IMR-90 (cell line): ENCODE measurements at regions not wholly inside any gene's neighbourhood (a gene's known extent, or its start where the extent isn't known, plus 50 kb on each side); places are given as distances from the start of the nearest gene placed in this dataset.

ENCODE experiments used
- ATAC-seq: fragments of 200-7000 bp; cut with Tn5 transposase; 2 replicates; pipeline ENCODE4 v1.9.1; 2020; ENCODE audit warnings: low read depth, mild to moderate bottlenecking, moderate library complexity
- BruUV-seq: library from RNA; stranded (reverse); fragments of 400-500 nt; replicated peaks from 2 replicates; lab custom pipeline; 2021; lab: Mats Ljungman, UMichigan
- CTCF ChIA-PET: fragments of 300-600 bp; formaldehyde crosslinking; extraction: SDS; loops from one replicate; lab custom pipeline; 2021; ENCODE audit warnings: antibody characterized with exemption; lab: Yijun Ruan, JAX
- POLR2A ChIA-PET: fragments of 300-600 bp; sonication (Branson Sonifier 250); formaldehyde crosslinking; loops from one replicate; lab custom pipeline; 2022; ENCODE audit warnings: antibody characterized with exemption; ENCODE audit not compliant: unreplicated experiment; lab: Charles Lee
- DNase-seq: peaks from one replicate; pipeline ENCODE4 v3.0.0; 2013
- H2AFZ ChIP-seq: replicated peaks from 2 replicates; pipeline ENCODE3; 2013; ENCODE audit warnings: low read length, mild to moderate bottlenecking; ENCODE audit not compliant: poor library complexity
- H2AK5ac ChIP-seq: 2 replicates; pipeline ENCODE4 v1.6.1; 2013; ENCODE audit warnings: low read depth, low read length, inconsistent platforms
- H2AK9ac ChIP-seq: replicated peaks from 2 replicates; pipeline ENCODE3; 2013; ENCODE audit warnings: mild to moderate bottlenecking, low read depth, low read length, moderate library complexity; ENCODE audit not compliant: poor library complexity
- H2BK120ac ChIP-seq: 2 replicates; pipeline ENCODE4 v1.6.1; 2013; ENCODE audit warnings: low read depth, low read length, inconsistent platforms
- H2BK15ac ChIP-seq: 3 replicates; pipeline ENCODE4 v1.6.1; 2013; ENCODE audit warnings: low read depth, low read length, inconsistent platforms
- H2BK20ac ChIP-seq: 2 replicates; pipeline ENCODE4 v1.6.1; 2013; ENCODE audit warnings: low read depth, mild to moderate bottlenecking, inconsistent platforms, low read length, moderate library complexity
- H2BK5ac ChIP-seq: 2 replicates; pipeline ENCODE4 v1.6.1; 2013; ENCODE audit warnings: mild to moderate bottlenecking, low read depth, low read length, inconsistent platforms; ENCODE audit not compliant: poor library complexity, severe bottlenecking
- H3K14ac ChIP-seq: replicated peaks from 2 replicates; pipeline ENCODE4 v1.6.1; 2013; ENCODE audit warnings: low read depth, low read length, inconsistent platforms
- H3K18ac ChIP-seq: 2 replicates; pipeline ENCODE4 v1.6.1; 2013; ENCODE audit warnings: low read depth, low read length, control low read depth
- H3K23ac ChIP-seq: 2 replicates; pipeline ENCODE4 v1.6.1; 2013; ENCODE audit warnings: low read depth, low read length, inconsistent platforms
- H3K27ac ChIP-seq: 2 replicates; pipeline ENCODE4 v1.5.1; 2013; ENCODE audit warnings: mild to moderate bottlenecking, control low read depth, low read length; ENCODE audit not compliant: insufficient read depth
- H3K27me3 ChIP-seq: 2 replicates; pipeline ENCODE4 v1.6.1; 2013; ENCODE audit warnings: low read length; ENCODE audit not compliant: control insufficient read depth, insufficient read depth
- H3K36me3 ChIP-seq: 2 replicates; pipeline ENCODE4 v1.6.1; 2013; ENCODE audit warnings: low read length, mixed read lengths; ENCODE audit not compliant: control insufficient read depth, insufficient read depth
- H3K4ac ChIP-seq: 2 replicates; pipeline ENCODE4 v1.6.1; 2013; ENCODE audit warnings: low read depth, low read length, inconsistent platforms
- H3K4me1 ChIP-seq: 2 replicates; pipeline ENCODE4 v1.6.1; 2013; ENCODE audit warnings: low read length, mixed read lengths; ENCODE audit not compliant: control insufficient read depth, insufficient read depth
- H3K4me2 ChIP-seq: 2 replicates; pipeline ENCODE4 v1.6.1; 2013; ENCODE audit warnings: low read depth, mild to moderate bottlenecking, control low read depth, low read length, moderate library complexity
- H3K4me3 ChIP-seq: 2 replicates; pipeline ENCODE4 v1.5.1; 2013; ENCODE audit warnings: low read depth, mild to moderate bottlenecking, control low read depth, low read length, moderate library complexity; ENCODE audit not compliant: insufficient read depth
- H3K56ac ChIP-seq: 2 replicates; pipeline ENCODE4 v1.6.1; 2013; ENCODE audit warnings: low read length, inconsistent platforms; ENCODE audit not compliant: insufficient read depth; ENCODE audit errors: extremely low read depth
- H3K79me1 ChIP-seq, 2 experiments: 2 replicates each; pipeline ENCODE4 v1.6.1; 2013; ENCODE audit warnings: low read length in 2 of 2, inconsistent platforms in 1 of 2, low read depth in 1 of 2
- H3K9ac ChIP-seq: 2 replicates; pipeline ENCODE4 v1.6.1; 2013; ENCODE audit warnings: low read depth, low read length, control low read depth
- H3K9me1 ChIP-seq: 2 replicates; pipeline ENCODE4 v1.6.1; 2013; ENCODE audit warnings: low read length, inconsistent platforms; ENCODE audit not compliant: insufficient read depth
- H3K9me3 ChIP-seq: 2 replicates; pipeline ENCODE4 v1.6.1; 2013; ENCODE audit warnings: low read length; ENCODE audit not compliant: control insufficient read depth, insufficient read depth
- H4K20me1 ChIP-seq: 2 replicates; pipeline ENCODE4 v1.6.1; 2013; ENCODE audit warnings: low read length, inconsistent platforms; ENCODE audit not compliant: insufficient read depth
- H4K5ac ChIP-seq: 2 replicates; pipeline ENCODE4 v1.6.1; 2013; ENCODE audit warnings: mild to moderate bottlenecking, low read depth, low read length, control low read depth
- H4K8ac ChIP-seq, 2 experiments: 2 replicates each; pipeline ENCODE4 v1.6.1; 2013; ENCODE audit warnings: low read depth in 2 of 2, low read length in 2 of 2, control low read depth in 1 of 2, inconsistent platforms in 1 of 2
- H4K91ac ChIP-seq: 2 replicates; pipeline ENCODE4 v1.6.1; 2013; ENCODE audit warnings: low read depth, low read length, inconsistent platforms; ENCODE audit not compliant: insufficient read depth
- BHLHE40 ChIP-seq: fragments of 150-350 bp; IDR thresholded peaks from 2 replicates; pipeline ENCODE4 v1.6.1; 2016; ENCODE audit warnings: mild to moderate bottlenecking, low read depth, low read length
- CHD1 ChIP-seq: IDR thresholded peaks from 2 replicates; pipeline ENCODE4 v1.6.1; 2012; ENCODE audit warnings: low read depth, low read length, improper control_type of control experiment
- FOS ChIP-seq: fragments of 150-350 bp; IDR thresholded peaks from 2 replicates; pipeline ENCODE4 v1.6.1; 2016; ENCODE audit warnings: low read depth, low read length
- MXI1 ChIP-seq: IDR thresholded peaks from 2 replicates; pipeline ENCODE4 v1.6.1; 2012; ENCODE audit warnings: low read depth, mild to moderate bottlenecking, low read length, moderate library complexity, borderline replicate concordance
- NFE2L2 ChIP-seq: fragments of 150-350 bp; IDR thresholded peaks from 2 replicates; pipeline ENCODE4 v1.6.1; 2016; ENCODE audit warnings: low read depth, mild to moderate bottlenecking, low read length
- POLR2A ChIP-seq: IDR thresholded peaks from 2 replicates; pipeline ENCODE4 v1.6.1; 2012; ENCODE audit warnings: mild to moderate bottlenecking, low read depth, low read length
- RAD21 ChIP-seq: IDR thresholded peaks from 2 replicates; pipeline ENCODE4 v1.6.1; 2012; ENCODE audit warnings: low read length, improper control_type of control experiment
- RCOR1 ChIP-seq: IDR thresholded peaks from 2 replicates; pipeline ENCODE4 v1.6.1; 2012; ENCODE audit warnings: mild to moderate bottlenecking, low read length, improper control_type of control experiment; ENCODE audit not compliant: insufficient replicate concordance
- RFX5 ChIP-seq: IDR thresholded peaks from 2 replicates; pipeline ENCODE4 v1.8.0; 2012; ENCODE audit warnings: low read depth, mild to moderate bottlenecking, low read length, moderate library complexity
- WGBS, 2 experiments: methylation state at CpG; one replicate each; pipeline versions ENCODE4 v1.1.5 to v1.1.7; 2013; ENCODE audit warnings: missing lambda C conversion rate in 2 of 2; ENCODE audit not compliant: insufficient read length in 1 of 2; ENCODE audit errors: extremely low coverage in 2 of 2; 5-methylcytosine and 5-hydroxymethylcytosine counted together
- dilution Hi-C: fragments of 300-500 bp; cut with HindIII; formaldehyde crosslinking; loops from one replicate; pipeline ENCODE4 v1.14.3; 2018; ENCODE audit warnings: low sequenced_read_pairs; ENCODE audit not compliant: unreplicated experiment
- in situ Hi-C: fragments of 300-500 bp; cut with MboI; formaldehyde crosslinking; loops from 3 replicates; pipeline ENCODE4 v1.14.3; 2019; ENCODE audit warnings: low sequenced_read_pairs, inconsistent platforms, mixed read lengths
- intact Hi-C: fragments of 100-400 bp; cut with micrococcal nuclease; formaldehyde crosslinking; loops from 2 replicates; pipeline ENCODE4 v1.10.0; 2022
- TF ChIP-seq, protein P1 (sequence below): fragments of 150-350 bp; IDR thresholded peaks from 2 replicates; pipeline ENCODE4 v1.6.1; 2017; ENCODE audit warnings: mild to moderate bottlenecking, antibody characterized with exemption, low read length, low read depth
- TF ChIP-seq, protein P2 (sequence below): fragments of 150-350 bp; IDR thresholded peaks from 2 replicates; pipeline ENCODE4 v1.6.1; 2016; ENCODE audit warnings: low read depth, mild to moderate bottlenecking, low read length, moderate library complexity, borderline replicate concordance
- TF ChIP-seq, protein P3 (sequence below): conservative IDR thresholded peaks from 2 replicates; pipeline ENCODE4 v1.5.1; 2012; ENCODE audit warnings: mild to moderate bottlenecking, low read depth, low read length, improper control_type of control experiment

GRCh38 chr5:124232515-124232914 lies 513.9 kb downstream of the ZNF608 start:
- Histone ChIP-seq H4K91ac (no peak overlapping the region), H3K14ac (no peak overlapping the region), H4K8ac (no peak overlapping the region), H3K9me3 (no peaks in the 10 kb centered on the region), H3K9ac (no peak overlapping the region), H3K4me3 (no peak overlapping the region), H2AK9ac (no peak overlapping the region), H3K56ac (no peak overlapping the region), H3K4me1 (no peaks in the 10 kb centered on the region), H3K4ac (no peak overlapping the region), H4K5ac (no peak overlapping the region), H3K27me3 (peaks cover 3% of the 10 kb centered on the region; the same call in 1 of the 2 replicates), H3K27ac (no peak overlapping the region), H2AK5ac (no peak overlapping the region), H2BK20ac (no peak overlapping the region), H2BK15ac (no peak overlapping the region), H3K9me1 (no peaks in the 10 kb centered on the region), H2BK5ac (no peak overlapping the region), H3K36me3 (no peaks in the 10 kb centered on the region), H3K18ac (no peak overlapping the region), H2AFZ (no peak overlapping the region), H2BK120ac (no peak overlapping the region), H3K79me1 (no peaks in the 10 kb centered on the region), H4K20me1 (no peaks in the 10 kb centered on the region), H3K4me2 (no peak overlapping the region), H3K23ac (no peak overlapping the region)
- ChIA-PET POLR2A (no interaction called here), CTCF (interaction anchor here (0.6 to 1.1 kb wide), 2 partner anchors 17 to 560 kb away, joined by 3 to 4 read pairs; no protein-coding TSS in a partner anchor)
- ATAC-seq (no peak), DNase-seq (no peak)
- intact Hi-C loops (no loop called here), dilution Hi-C loops (no loop called here), in situ Hi-C loops (no loop called here)
- WGBS, 2 experiments = no CpG with 5 or more reads among the region's 10 CpGs
- no peak for TF ChIP-seq RCOR1
- TF ChIP-seq, protein P1, sequence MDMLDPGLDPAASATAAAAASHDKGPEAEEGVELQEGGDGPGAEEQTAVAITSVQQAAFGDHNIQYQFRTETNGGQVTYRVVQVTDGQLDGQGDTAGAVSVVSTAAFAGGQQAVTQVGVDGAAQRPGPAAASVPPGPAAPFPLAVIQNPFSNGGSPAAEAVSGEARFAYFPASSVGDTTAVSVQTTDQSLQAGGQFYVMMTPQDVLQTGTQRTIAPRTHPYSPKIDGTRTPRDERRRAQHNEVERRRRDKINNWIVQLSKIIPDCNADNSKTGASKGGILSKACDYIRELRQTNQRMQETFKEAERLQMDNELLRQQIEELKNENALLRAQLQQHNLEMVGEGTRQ = no peak
- no peak for TF ChIP-seq MXI1
- no peak for TF ChIP-seq BHLHE40
- TF ChIP-seq RAD21 = no peak
- TF ChIP-seq FOS = no peak
- TF ChIP-seq, protein P2, sequence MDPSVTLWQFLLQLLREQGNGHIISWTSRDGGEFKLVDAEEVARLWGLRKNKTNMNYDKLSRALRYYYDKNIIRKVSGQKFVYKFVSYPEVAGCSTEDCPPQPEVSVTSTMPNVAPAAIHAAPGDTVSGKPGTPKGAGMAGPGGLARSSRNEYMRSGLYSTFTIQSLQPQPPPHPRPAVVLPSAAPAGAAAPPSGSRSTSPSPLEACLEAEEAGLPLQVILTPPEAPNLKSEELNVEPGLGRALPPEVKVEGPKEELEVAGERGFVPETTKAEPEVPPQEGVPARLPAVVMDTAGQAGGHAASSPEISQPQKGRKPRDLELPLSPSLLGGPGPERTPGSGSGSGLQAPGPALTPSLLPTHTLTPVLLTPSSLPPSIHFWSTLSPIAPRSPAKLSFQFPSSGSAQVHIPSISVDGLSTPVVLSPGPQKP = no peak
- TF ChIP-seq, protein P3, sequence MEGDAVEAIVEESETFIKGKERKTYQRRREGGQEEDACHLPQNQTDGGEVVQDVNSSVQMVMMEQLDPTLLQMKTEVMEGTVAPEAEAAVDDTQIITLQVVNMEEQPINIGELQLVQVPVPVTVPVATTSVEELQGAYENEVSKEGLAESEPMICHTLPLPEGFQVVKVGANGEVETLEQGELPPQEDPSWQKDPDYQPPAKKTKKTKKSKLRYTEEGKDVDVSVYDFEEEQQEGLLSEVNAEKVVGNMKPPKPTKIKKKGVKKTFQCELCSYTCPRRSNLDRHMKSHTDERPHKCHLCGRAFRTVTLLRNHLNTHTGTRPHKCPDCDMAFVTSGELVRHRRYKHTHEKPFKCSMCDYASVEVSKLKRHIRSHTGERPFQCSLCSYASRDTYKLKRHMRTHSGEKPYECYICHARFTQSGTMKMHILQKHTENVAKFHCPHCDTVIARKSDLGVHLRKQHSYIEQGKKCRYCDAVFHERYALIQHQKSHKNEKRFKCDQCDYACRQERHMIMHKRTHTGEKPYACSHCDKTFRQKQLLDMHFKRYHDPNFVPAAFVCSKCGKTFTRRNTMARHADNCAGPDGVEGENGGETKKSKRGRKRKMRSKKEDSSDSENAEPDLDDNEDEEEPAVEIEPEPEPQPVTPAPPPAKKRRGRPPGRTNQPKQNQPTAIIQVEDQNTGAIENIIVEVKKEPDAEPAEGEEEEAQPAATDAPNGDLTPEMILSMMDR = no peak
- no peak for TF ChIP-seq POLR2A
- no peak for TF ChIP-seq RFX5
- no peak for TF ChIP-seq CHD1
- TF ChIP-seq NFE2L2 = no peak
- BruUV-seq = no TSS peak
